Left ventricle myocardium inferior (tissue), 1 donor: ENCODE measurements at regions not wholly inside any gene's neighbourhood (a gene's known extent, or its start where the extent isn't known, plus 50 kb on each side); places are given as distances from the start of the nearest gene placed in this dataset.

Source experiments
- DNase-seq: peaks from one replicate; pipeline ENCODE4 v3.0.0-alpha.2; 2020
- H3K27ac ChIP-seq: fragments of 200-600 bp; replicated peaks from 2 replicates; pipeline ENCODE4 v1.8.0; 2021
- H3K27me3 ChIP-seq: fragments of 200-600 bp; 2 replicates; pipeline ENCODE4 v1.8.0; 2021; ENCODE audit warnings: low read depth
- H3K36me3 ChIP-seq: fragments of 200-600 bp; 2 replicates; pipeline ENCODE4 v1.8.0; 2021
- H3K4me1 ChIP-seq: fragments of 200-600 bp; 2 replicates; pipeline ENCODE4 v1.8.0; 2021
- H3K4me3 ChIP-seq: fragments of 200-600 bp; 2 replicates; pipeline ENCODE4 v1.8.0; 2021; ENCODE audit warnings: mild to moderate bottlenecking, moderate library complexity
- H3K9me3 ChIP-seq: fragments of 200-600 bp; replicated peaks from 2 replicates; pipeline ENCODE4 v1.8.0; 2021
- CTCF ChIP-seq: fragments of 200-600 bp; IDR thresholded peaks from 2 replicates; pipeline ENCODE4 v1.8.0; 2021; ENCODE audit warnings: antibody characterized with exemption, mild to moderate bottlenecking, borderline replicate concordance
- intact Hi-C: fragments of 100-400 bp; cut with micrococcal nuclease; formaldehyde crosslinking; loops from one replicate; pipeline ENCODE4 v1.11.0; 2022
- donor health status: DM: no; HTN: yes; CAD: no; lungs with severe emphysema.

GRCh38 chr5:6262651-6263363 is 115.5 kb downstream of the MED10 start:
- no peaks in the 10 kb centered on the region for H3K9me3 ChIP-seq
- H3K27me3 ChIP-seq, result no peaks in the 10 kb centered on the region
- TF ChIP-seq CTCF, result no peak
- DNase-seq, result no peak
- intact Hi-C loops, result no loop called here
- H3K4me3 ChIP-seq, result no peak overlapping the region
- H3K4me1 ChIP-seq, result no peaks in the 10 kb centered on the region
- H3K36me3 ChIP-seq, result no peaks in the 10 kb centered on the region
- no peak overlapping the region for H3K27ac ChIP-seq

- H3K4me3 ChIP-seq, result no peak overlapping the region
- no peak for TF ChIP-seq CTCF
- H3K27me3 ChIP-seq, result no peaks in the 10 kb centered on the region
- no peaks in the 10 kb centered on the region for H3K36me3 ChIP-seq
- H3K27ac ChIP-seq, result no peak overlapping the region
- no peaks in the 10 kb centered on the region for H3K9me3 ChIP-seq
- intact Hi-C loops, result no loop called here
- DNase-seq, result no peak
- no peaks in the 10 kb centered on the region for H3K4me1 ChIP-seq
Observed at GRCh38 chr5:6261668-6262067, 116.7 kb downstream of the MED10 start.

GRCh38 chr5:6261256-6261655 is 117.1 kb downstream of the MED10 start:
- H3K9me3 ChIP-seq, result no peaks in the 10 kb centered on the region
- no peaks in the 10 kb centered on the region for H3K36me3 ChIP-seq
- TF ChIP-seq CTCF, result no peak
- H3K27me3 ChIP-seq, result no peaks in the 10 kb centered on the region
- H3K27ac ChIP-seq, result no peak overlapping the region
- no peak for DNase-seq
- no peak overlapping the region for H3K4me3 ChIP-seq
- H3K4me1 ChIP-seq, result no peaks in the 10 kb centered on the region
- intact Hi-C loops, result no loop called here

- no peak overlapping the region for H3K4me3 ChIP-seq
- no peaks in the 10 kb centered on the region for H3K9me3 ChIP-seq
- no peak overlapping the region for H3K27ac ChIP-seq
- H3K36me3 ChIP-seq, result no peaks in the 10 kb centered on the region
- intact Hi-C loops, result no loop called here
- no peak for TF ChIP-seq CTCF
- H3K4me1 ChIP-seq, result no peaks in the 10 kb centered on the region
- no peaks in the 10 kb centered on the region for H3K27me3 ChIP-seq
- DNase-seq, result no peak
Observed at GRCh38 chr5:6260846-6261245, 117.5 kb downstream of the MED10 start.

GRCh38 chr5:6256901-6257300 is 121.4 kb downstream of the MED10 start:
- intact Hi-C loops, result no loop called here
- H3K9me3 ChIP-seq, result no peaks in the 10 kb centered on the region
- TF ChIP-seq CTCF, result no peak
- H3K27ac ChIP-seq, result no peak overlapping the region
- no peak for DNase-seq
- no peak overlapping the region for H3K4me3 ChIP-seq
- no peaks in the 10 kb centered on the region for H3K36me3 ChIP-seq
- H3K4me1 ChIP-seq, result no peaks in the 10 kb centered on the region
- H3K27me3 ChIP-seq, result peaks cover 3% of the 10 kb centered on the region

GRCh38 chr5:6255956-6256355 is 122.4 kb downstream of the MED10 start:
- no peak overlapping the region for H3K4me3 ChIP-seq
- H3K27ac ChIP-seq, result no peak overlapping the region
- intact Hi-C loops, result no loop called here
- peaks cover 10% of the 10 kb centered on the region for H3K27me3 ChIP-seq
- H3K4me1 ChIP-seq, result no peaks in the 10 kb centered on the region
- no peaks in the 10 kb centered on the region for H3K36me3 ChIP-seq
- no peak for TF ChIP-seq CTCF
- H3K9me3 ChIP-seq, result peaks cover 1% of the 10 kb centered on the region
- DNase-seq, result no peak
